ENCODE measurements at regions not wholly inside any gene's neighbourhood (a gene's known extent, or its start where the extent isn't known, plus 50 kb on each side); places are given as distances from the start of the nearest gene placed in this dataset.

GRCh38 chr2:217684431-217685254 is 318.2 kb downstream of the TNS1 start:
- 12% methylated on average over 3 of the region's 3 CpGs for WGBS (ENCODE audit: low lambda C conversion rate)
- in situ Hi-C loops (cut with HindIII; ENCODE audit: extremely low pct_ligation_motif_present, low pct_unique_long_range_greater_than_20kb) = no loop called here
- ATAC-seq = no peak; the same call in 2 of the 3 replicates
- no peaks in the 10 kb centered on the region for H3K36me3 ChIP-seq (replicated peaks in 1 of 2; ENCODE audit: control insufficient read depth in 1 of 2, insufficient read depth in 2 of 2, low read length in 2 of 2)
- H3K4me1 ChIP-seq (ENCODE audit: insufficient read depth, low read length) = peaks cover 10% of the 10 kb centered on the region
- H3K4me3 ChIP-seq (replicated peaks in 1 of 3; ENCODE audit: insufficient read depth in 1 of 3, low read depth in 2 of 3, low read length in 3 of 3) = no peak overlapping the region
- no peak overlapping the region for H3K9ac ChIP-seq (ENCODE audit: insufficient read depth, low read depth, low read length)
- intact Hi-C loops (cut with micrococcal nuclease; ENCODE audit: unreplicated experiment) = no loop called here
- no peak overlapping the region for H3K4me2 ChIP-seq (ENCODE audit: low read depth, low read length)
- H3K27me3 ChIP-seq (ENCODE audit: control insufficient read depth in 1 of 2, insufficient read depth in 2 of 2, low read length in 2 of 2) = no peaks in the 10 kb centered on the region; a peak in 1 of 5 replicates
- POLR2A ChIA-PET = no interaction called here
- DNase-seq (ENCODE audit: low spot score) = no peak
- no peaks in the 10 kb centered on the region for H3K79me2 ChIP-seq (ENCODE audit: insufficient read depth, low read length)
- H3K27ac ChIP-seq (ENCODE audit: extremely low read length, insufficient read depth, low read length) = no peak overlapping the region
- FAIRE-seq = no peak
- no TSS peak for BruUV-seq (replicated peaks)
- H2AFZ ChIP-seq (ENCODE audit: low read length) = no peak overlapping the region
- TF ChIP-seq KAT2B (IDR thresholded peaks at IDR 0.05; ENCODE audit: borderline replicate concordance, low read depth, low read length) (no peak), ZBTB33 (CRISPR knock-in tag; IDR thresholded peaks at IDR 0.05) (no peak), ZNF512 (CRISPR knock-in tag; IDR thresholded peaks at IDR 0.05) (peak; percentile 79), PHB2 (IDR thresholded peaks at IDR 0.05; ENCODE audit: partially characterized antibody) (peak; percentile 13), ATAD3A (CRISPR knock-in tag; IDR thresholded peaks at IDR 0.05) (no peak), PHF20 (CRISPR knock-in tag; IDR thresholded peaks at IDR 0.05) (no peak), ZBTB7B (CRISPR knock-in tag; IDR thresholded peaks at IDR 0.05) (no peak), ZNF337 (CRISPR knock-in tag; IDR thresholded peaks at IDR 0.05; ENCODE audit: borderline replicate concordance, low read depth) (no peak), TFE3 (CRISPR knock-in tag; IDR thresholded peaks at IDR 0.05) (no peak)
- CTCF ChIA-PET (ENCODE audit: low intra/inter-chr PET ratio, low total read pairs) = no interaction called here
- H4K20me1 ChIP-seq (ENCODE audit: insufficient read depth, low read length) = no peaks in the 10 kb centered on the region; the same call in 1 of the 2 replicates
- H3K9me3 ChIP-seq (ENCODE audit: low read length) = no peaks in the 10 kb centered on the region
